ENCODE measurements at regions not wholly inside any gene's neighbourhood (a gene's known extent, or its start where the extent isn't known, plus 50 kb on each side); places are given as distances from the start of the nearest gene placed in this dataset.

GRCh38 chr17:14482715-14483114 is 181.8 kb downstream of the HS3ST3B1 start:
- no peak for DNase-seq (ENCODE audit: low spot score)

GRCh38 chr17:14481664-14482063 is 180.8 kb downstream of the HS3ST3B1 start:
- no peak for DNase-seq (ENCODE audit: low spot score)

GRCh38 chr17:14474591-14474990 is 173.7 kb downstream of the HS3ST3B1 start:
- DNase-seq (ENCODE audit: low spot score) = no peak

GRCh38 chr17:14471052-14471451 is 170.2 kb downstream of the HS3ST3B1 start:
- DNase-seq (ENCODE audit: low spot score) = no peak

- no peak for DNase-seq (ENCODE audit: low spot score)
Observed at GRCh38 chr17:14470417-14470816, 169.5 kb downstream of the HS3ST3B1 start.

GRCh38 chr17:14469971-14470370 is 169.1 kb downstream of the HS3ST3B1 start:
- DNase-seq (ENCODE audit: low spot score) = no peak

- DNase-seq (ENCODE audit: low spot score) = no peak
Observed at GRCh38 chr17:14468858-14469257, 168.0 kb downstream of the HS3ST3B1 start.

- no peak for DNase-seq (ENCODE audit: low spot score)
Observed at GRCh38 chr17:14461227-14461548, 160.3 kb downstream of the HS3ST3B1 start.

GRCh38 chr17:14460516-14461226 is 159.8 kb downstream of the HS3ST3B1 start:
- DNase-seq (ENCODE audit: low spot score) = no peak

- DNase-seq (ENCODE audit: low spot score) = no peak
Observed at GRCh38 chr17:14459955-14460354, 159.1 kb downstream of the HS3ST3B1 start.

GRCh38 chr17:14458724-14459123 is 157.8 kb downstream of the HS3ST3B1 start:
- DNase-seq (ENCODE audit: low spot score) = no peak

- no peak for DNase-seq (ENCODE audit: low spot score)
Observed at GRCh38 chr17:14454746-14455145, 153.9 kb downstream of the HS3ST3B1 start.

- DNase-seq (ENCODE audit: low spot score) = no peak
Observed at GRCh38 chr17:14452856-14453255, 152.0 kb downstream of the HS3ST3B1 start.

- DNase-seq (ENCODE audit: low spot score) = no peak
Observed at GRCh38 chr17:14451729-14452191, 150.9 kb downstream of the HS3ST3B1 start.

GRCh38 chr17:14448818-14449217 is 147.9 kb downstream of the HS3ST3B1 start:
- DNase-seq (ENCODE audit: low spot score) = no peak

GRCh38 chr17:14446825-14447224 is 145.9 kb downstream of the HS3ST3B1 start:
- no peak for DNase-seq (ENCODE audit: low spot score)

- DNase-seq (ENCODE audit: low spot score) = no peak
Observed at GRCh38 chr17:14444915-14445314, 144.0 kb downstream of the HS3ST3B1 start.

GRCh38 chr17:14442798-14443528 is 142.1 kb downstream of the HS3ST3B1 start:
- no peak for DNase-seq (ENCODE audit: low spot score)

GRCh38 chr17:14437176-14437575 is 136.3 kb downstream of the HS3ST3B1 start:
- DNase-seq (ENCODE audit: low spot score) = no peak

GRCh38 chr17:14436266-14436665 is 135.4 kb downstream of the HS3ST3B1 start:
- DNase-seq (ENCODE audit: low spot score) = no peak

- DNase-seq (ENCODE audit: low spot score) = no peak
Observed at GRCh38 chr17:14434506-14434905, 133.6 kb downstream of the HS3ST3B1 start.

- no peak for DNase-seq (ENCODE audit: low spot score)
Observed at GRCh38 chr17:14432079-14432478, 131.2 kb downstream of the HS3ST3B1 start.

GRCh38 chr17:14429084-14429483 is 128.2 kb downstream of the HS3ST3B1 start:
- no peak for DNase-seq (ENCODE audit: low spot score)

All from SK-N-DZ (cell line).